Epidermal melanocyte (primary cell): ENCODE measurements at regions not wholly inside any gene's neighbourhood (a gene's known extent, or its start where the extent isn't known, plus 50 kb on each side); places are given as distances from the start of the nearest gene placed in this dataset.
"Not testable (repeated sequence)": the region's sequence is repeated elsewhere in the genome, so short reads cannot be mapped to it uniquely, and the experiment has no call there.

Experiments used
- DNase-seq: peaks from one replicate; pipeline ENCODE4 v3.0.0; 2011; ENCODE audit warnings: low spot score; ENCODE audit not compliant: insufficient read length

DNA sequence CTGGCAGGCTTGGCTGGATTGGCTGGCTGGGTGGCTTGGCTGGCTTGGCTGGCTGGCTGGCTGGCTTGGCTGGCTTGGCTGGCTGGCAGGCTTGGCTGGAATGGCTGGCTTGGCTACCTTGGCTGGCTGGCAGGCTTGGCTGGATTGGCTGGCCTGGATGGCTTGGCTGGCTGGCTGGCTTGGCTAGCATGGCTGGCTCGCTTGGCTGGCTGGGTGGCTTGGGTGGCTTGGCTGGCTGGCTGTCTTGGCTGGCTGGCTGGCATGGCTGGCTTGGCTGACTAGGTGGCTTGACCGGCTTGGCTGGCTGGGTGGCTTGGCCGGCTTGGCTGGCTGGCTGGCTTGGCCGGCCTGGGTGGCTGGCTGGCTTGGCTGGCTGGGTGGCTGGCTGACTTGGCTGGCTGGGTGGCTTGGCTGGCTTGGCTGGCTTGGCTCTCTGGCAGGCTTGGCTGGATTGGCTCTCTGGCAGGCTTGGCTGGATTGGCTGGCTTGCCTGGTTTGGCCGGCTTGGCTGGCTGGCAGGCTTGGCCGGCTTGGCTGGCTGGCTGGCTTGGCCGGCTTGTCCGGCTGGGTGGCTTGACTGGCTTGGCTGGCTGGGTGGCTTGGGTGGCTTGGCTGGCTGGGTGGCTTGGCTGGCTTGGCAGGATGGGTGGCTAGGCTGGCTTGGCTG lies 440.9 kb downstream of the GOLGA6L6 start:
- not testable (repeated sequence) for DNase-seq

DNA sequence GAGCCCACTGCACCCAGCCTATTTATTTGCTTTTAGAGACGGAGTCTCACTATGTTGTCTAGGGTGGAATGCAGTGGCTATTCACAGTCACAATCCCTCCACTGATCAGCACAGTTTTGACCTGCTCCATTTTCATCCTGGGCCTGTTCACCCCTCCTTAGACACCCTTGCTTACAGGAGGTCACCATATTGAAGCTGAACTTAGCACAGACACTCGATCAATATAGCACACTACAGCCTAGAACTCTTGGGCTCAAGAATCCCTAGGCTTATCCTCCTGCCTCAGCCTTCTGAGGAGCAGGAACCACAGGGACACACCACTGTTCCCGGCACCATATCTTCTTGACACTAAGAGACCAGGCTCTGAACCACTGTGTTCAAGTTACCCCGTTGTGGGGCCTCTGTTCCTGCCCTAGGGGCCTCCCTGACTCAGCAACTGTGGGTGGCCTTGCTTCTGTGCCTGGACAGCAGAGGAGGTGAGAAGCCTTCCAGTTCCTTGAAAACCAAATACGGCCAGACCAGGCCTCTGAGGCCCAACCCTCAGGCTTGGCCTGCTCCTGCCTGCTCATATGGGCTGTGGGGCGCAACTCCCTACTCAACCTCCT lies 445.8 kb downstream of the GOLGA6L6 start:
- not testable (repeated sequence) for DNase-seq

DNA sequence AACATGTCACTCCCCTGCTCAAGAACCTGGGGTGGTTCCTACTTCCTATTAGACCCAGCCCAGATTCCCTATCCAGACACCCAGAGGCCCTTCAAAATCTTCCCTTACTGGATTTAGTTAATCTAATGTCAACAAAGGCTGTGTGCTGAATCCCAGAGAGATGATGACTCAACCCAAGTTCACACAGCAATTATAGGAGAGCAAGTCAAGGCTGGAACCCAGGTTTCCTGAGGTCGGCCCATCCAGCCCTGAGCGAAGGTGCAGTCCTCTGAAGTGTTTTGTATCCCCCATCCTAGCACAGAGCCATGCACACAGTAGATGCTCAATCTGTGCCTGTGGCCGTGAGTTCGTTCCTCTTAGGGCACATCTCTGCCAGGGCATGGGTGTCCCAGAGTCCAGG lies 452.1 kb downstream of the GOLGA6L6 start:
- DNase-seq = not testable (repeated sequence)

DNA sequence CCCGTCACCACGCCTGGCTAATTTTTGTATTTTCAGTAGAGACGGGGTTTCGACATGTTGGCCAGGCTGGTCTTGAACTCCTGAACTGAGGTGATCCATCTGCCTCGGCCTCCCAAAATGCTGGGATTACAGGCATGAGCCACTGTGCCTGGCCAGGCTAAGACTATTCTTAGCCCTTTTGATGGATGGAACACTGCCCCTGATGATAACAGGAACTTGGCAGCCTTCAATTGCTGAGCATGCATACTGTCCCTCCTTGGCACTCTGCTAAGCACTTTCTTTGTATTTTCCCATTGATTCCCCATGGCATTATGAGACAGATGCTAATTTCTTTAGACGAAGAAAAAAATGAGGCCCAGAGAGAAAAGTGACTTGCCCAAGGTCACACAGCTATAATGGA lies 457.6 kb downstream of the GOLGA6L6 start:
- not testable (repeated sequence) for DNase-seq

DNA sequence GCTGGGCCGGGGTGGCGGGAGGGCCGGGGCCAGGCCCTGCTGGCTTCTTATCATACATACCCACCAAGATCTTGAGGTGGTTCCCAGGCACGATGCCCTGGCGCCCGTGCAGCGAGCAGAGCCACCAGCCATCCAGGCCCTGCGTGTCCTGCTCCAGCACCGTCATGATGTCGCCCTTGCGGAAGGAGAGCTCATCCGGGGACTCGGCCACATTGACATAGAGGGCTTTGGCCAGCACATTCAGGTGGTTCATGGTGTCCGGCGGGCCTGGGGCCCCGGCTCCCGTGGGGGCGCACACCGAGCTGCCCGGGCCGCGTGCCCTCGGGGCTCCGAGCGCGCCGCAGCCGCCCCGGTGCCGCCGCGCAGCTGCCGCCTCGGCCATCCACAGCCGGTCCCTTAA lies 467.5 kb downstream of the GOLGA6L6 start:
- DNase-seq = not testable (repeated sequence)

DNA sequence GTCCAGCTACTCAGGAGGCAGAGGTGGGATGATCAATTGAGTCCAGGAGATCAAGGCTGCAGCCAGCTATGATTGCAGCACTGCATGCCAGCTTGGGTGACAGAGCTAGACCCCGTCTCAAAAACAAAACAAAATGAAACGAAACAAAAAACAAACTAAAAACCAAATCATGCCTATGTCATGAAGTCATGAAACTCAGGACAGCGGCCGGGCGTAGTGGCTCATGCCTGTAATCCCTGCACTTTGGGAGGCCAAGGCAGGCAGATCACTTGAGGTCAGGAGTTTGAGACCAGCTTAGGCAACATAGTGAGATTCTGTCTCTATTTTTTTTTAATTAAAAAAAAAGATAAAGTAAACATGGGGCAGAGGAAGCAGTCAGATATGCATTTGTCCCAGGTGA lies 472.6 kb downstream of the GOLGA6L6 start:
- not testable (repeated sequence) for DNase-seq

DNA sequence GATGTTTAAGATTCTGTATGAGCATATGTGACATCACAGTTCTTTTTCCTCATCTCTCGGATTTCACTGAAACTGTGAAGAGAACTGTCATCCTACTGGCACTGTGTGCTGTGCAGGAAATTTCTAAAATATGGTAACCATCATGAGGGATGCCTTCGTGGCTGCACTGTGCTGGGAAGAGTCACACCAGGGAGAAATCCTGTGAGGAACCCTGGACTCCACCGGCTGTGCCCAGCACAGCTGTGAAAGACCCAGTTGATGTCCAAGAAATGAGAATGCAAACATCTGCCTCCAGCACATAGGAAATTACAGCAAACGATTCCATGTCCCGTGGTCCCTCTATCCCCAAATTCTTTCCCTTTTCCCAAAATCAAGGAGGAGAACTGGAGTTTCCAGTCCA lies 475.4 kb downstream of the GOLGA6L6 start:
- DNase-seq = not testable (repeated sequence)

DNA sequence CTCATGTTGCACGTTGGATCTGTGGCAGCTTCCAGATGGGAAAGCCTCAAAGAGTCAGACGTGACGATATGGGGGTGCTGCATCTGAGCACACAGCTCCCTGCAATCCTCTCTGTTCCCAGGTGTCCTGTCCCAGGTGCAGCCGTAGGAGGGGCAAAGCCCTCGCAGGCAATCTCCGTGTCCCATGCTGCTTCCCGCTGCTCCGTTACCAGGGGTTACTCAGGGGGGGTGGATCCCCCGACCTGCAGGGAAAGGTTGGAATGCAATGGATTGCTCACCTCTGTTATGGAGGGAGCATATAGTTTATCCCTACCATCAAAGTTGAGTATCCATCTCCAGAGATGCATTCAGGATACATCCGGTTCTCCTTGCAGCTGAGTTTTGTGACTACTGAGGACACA lies 476.1 kb downstream of the GOLGA6L6 start:
- not testable (repeated sequence) for DNase-seq

DNA sequence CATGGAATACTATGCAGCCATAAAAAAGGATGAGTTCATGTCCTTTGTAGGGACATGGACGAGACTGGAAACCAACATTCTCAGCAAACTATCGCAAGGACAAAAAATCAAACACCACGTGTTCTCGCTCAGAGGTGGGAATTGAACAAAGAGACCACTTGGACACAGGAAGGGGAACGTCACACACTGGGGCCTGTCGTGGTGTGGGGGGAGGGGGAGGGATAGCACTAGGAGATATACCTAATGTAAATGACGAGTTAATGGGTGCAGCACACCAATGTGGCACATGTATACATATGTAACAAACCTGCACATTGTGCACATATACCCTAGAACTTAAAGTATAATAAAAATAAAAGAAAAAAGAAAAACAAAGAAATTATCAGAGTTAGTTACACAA lies 478.4 kb downstream of the GOLGA6L6 start:
- not testable (repeated sequence) for DNase-seq

DNA sequence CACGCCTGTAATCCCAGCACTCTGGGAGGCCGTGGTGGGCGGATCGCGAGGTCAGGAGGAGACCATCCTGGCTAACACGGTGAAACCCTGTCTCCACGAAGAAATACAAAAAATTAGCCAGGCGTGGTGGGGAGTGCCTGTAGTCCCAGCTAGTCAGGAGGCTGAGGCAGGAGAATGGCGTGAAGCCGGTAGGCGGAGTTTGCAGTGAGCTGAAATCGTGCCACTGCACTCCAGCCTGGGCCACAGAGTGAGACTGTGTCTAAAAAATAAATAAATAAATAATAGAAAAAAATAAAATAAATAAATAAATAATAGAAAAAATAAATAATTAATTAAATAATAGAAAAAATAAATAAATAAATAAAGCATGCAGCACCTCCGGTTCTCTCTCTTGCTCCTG lies 480.8 kb downstream of the GOLGA6L6 start:
- DNase-seq = not testable (repeated sequence)

DNA sequence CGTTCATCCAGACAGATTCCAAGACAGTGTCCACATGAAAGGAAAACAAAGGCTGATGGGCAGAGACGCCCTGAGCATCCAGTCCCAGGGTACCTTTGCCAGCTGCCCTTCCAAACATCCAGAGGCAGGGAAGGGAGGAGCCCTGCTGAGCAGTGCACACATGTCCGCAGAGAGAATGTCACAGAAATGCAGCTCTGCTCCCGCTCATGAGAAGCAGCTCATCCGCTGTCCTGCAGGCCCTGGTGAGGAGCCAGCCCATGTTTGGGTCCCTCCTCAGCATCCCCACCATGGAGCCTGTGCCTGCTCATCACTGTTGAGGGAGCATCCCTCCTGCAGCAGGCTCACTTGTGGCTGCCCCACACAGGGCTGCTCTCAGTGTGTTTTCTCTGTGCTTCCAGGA lies 484.7 kb downstream of the GOLGA6L6 start:
- not testable (repeated sequence) for DNase-seq

DNA sequence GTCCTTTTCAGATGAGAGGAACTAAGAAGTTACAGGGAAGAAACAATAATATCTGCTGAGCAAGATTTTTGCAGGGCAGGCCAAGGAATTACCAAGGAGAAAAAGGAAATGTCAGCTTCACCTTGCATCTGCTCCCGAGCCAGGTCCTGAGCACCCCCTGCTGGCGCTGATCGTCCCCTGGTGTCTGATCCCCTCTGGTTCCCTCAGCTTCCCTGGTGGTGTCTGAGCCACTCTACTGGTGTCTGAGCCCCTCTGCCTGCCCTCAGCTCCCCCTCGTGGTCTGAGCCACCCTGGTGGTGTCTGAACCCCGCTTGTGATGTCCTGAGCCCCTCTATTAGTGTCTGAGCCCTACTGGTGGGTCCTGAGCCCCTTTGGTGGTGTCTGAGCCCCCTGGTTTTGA lies 485.7 kb downstream of the GOLGA6L6 start:
- not testable (repeated sequence) for DNase-seq

DNA sequence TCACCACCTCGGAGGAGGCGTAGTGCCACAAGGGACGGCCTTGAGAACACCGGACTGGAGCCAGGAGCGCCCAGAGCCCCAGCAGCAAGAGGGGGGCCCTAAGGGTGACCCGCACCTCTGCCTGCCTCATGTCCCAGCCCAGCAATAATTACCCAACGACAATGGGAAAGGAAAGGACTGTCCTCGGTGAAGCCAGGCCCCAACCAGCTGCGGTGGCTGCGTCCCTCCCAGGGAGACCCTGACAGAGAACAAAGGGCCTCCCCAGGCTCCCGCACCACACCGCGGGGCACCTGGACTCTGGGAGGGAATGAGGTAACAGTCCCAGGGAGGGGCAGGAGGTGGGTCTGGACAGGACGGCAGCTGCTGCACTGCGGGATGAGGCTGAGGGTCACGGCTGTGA lies 493.4 kb downstream of the GOLGA6L6 start:
- DNase-seq = not testable (repeated sequence)

DNA sequence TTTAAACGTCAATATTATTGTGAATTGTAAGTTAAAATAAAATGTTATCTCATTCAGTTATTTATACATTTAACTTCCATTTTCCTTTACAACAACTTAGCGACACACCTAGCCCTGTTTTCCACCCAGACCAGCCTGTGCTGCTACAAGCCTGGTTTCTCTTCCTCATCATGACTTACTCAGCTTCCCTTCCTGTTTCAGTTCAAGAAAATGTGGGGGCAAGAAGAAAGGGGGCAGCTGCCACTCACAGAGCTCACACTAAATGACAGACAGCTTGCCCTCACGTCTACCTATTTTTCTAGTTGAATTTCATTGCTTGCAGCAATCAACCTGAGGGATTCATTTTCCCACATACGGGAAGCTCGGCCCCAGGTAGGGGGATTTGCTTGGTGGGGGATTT lies 496.4 kb downstream of the GOLGA6L6 start:
- not testable (repeated sequence) for DNase-seq

DNA sequence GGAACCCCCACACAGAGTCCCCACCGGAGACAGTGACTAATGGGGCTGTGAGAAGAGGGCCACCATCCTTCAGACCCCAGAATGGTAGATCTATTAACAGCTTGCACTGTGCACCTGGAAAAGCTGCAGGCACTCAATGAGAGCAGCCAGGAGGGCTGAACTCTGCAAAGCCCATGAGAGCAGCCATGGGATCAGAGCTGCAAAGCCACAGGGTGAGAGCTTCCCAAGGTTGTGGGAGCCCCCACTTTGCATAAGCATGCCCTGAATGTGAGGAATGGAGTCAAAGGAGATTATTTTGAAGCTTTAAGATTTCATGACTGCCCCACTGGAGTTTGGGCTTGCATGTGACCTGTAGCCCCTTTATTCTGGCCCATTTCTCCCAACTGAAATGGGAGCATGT lies 500.9 kb downstream of the GOLGA6L6 start:
- not testable (repeated sequence) for DNase-seq

DNA sequence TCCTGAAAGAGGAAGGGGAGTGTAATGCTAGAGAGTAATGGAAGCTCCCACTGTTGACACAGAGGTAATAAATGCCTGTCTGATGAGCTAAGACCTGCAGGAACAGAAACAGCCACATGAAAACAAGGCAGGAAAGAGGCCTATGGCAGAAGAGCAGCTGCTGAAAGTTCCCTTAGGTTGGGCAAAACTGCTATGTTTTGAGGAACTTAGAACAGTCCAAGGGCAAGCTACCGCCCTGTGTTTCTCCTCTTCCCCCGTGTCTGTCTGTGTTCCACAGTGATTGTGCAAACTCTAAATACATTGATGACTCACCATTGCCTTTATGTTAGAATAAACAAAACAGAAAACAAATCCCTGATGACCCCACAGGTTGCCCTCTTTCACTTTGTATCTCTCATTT lies 516.6 kb downstream of the GOLGA6L6 start:
- DNase-seq = not testable (repeated sequence)

DNA sequence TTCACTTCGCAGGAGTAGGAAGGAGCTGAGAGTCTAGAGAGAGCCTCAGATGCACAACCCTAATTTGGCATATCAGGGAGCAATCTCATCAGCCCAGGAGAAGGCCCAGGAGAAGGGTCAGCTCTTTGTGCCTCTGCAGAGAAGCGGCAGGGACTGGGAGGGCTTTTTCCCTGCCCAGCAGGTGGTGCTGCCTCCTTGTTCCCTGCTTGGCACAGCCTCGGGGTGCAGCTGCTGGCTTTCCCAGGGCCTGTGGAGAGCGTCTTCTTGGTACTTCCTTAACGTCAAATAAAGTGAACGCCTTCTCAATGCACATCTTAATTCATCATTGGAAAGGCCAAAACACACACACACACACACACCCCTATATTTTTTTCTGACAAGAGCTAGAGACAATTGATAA lies 519.3 kb downstream of the GOLGA6L6 start:
- not testable (repeated sequence) for DNase-seq

DNA sequence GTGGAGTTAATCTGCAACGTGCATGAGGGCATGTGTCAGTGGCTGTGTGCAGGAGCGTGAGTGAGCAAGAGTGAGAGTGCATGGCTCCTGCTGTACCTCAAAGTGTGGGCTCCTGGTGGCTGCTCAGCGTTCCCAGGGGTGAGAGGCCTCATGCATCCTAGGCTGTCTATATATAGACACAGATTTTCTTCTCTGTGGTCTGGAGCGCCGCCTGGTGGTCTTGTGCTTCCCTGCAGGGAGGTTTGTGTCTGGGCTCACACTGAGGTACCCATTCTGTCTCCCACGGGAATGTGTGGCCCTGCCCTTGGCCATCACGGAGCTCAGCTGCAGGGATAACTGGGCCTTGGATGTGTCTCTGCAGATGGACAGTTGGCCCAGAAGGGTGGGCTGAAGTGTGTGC lies 520.2 kb downstream of the GOLGA6L6 start:
- DNase-seq = not testable (repeated sequence)

DNA sequence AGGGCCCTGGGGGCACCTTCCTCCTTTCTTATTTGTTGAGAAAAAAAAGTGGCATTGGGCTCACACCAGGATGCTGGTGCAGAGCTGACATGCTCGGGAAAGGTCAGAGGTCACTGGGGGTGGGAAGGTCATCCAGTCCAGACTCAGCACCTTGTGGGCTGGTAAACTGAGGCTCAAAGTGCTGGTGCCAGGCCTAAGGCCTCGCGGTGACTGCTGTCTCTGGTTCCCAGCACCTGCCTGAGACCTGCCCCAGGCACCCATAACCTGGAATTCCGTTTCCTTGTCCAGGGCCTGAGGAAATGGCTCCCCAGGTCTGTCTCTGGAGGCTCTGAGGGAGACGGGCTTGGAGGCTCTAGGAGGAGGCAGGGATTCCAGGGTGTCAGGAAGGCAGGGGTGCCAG lies 521.0 kb downstream of the GOLGA6L6 start:
- not testable (repeated sequence) for DNase-seq

DNA sequence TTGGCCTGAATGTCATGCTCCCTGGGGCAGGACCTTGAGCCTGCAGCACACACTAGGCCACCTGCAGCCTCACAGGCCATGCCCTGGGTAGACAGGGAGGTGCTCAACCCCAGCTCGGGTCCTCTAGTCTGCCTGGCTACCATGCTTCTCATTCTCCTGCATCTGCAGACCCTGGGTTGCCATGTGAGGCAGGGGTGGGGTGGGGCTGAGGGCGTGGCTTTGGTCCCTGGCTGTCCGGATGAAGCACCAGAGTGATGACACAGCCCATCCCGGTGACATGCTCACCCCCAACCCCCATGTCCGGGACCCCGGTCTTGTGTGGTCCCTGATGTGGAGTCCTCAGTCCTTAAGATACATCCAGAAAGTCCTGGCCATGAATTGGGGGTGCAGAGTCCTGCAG lies 521.8 kb downstream of the GOLGA6L6 start:
- DNase-seq = not testable (repeated sequence)

DNA sequence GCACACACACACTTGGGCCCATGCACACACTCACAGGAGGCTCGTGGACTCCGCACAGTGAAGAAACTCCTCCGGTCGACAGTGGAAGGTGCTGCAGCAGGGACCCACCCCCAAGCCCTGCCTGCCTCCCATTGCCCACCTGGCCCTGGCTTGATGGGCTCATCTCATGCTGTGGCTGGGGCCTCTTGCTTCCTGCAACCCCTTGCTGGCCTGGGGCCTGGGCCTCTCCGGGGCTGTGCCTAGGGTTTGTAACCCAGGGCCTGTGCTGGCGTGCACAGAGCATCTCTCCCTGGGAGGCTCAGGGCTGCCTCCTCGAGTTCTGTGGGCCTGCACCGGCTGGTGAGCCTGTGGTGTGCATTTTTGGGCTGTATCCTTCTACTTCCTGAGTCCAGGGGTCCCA lies 524.0 kb downstream of the GOLGA6L6 start:
- not testable (repeated sequence) for DNase-seq

DNA sequence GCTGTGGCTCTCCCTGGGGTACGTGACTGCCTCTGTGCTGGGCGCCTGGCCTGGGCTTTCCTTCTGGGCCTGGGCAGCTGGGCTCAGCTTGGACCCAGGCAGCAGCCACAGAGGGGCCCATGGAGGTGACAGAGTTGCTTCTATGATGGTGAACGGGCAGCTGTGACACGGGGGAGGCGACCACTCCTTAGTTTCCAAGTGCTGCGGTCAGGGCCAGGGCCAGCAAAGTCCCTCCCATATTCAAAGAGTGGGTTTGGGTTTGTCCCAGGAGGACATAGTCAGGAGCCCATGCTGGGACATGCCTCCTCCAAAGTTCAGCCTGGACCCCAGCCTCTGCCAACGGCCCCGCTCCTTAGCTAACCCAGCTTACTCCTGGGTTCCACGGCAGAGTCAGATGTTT lies 524.7 kb downstream of the GOLGA6L6 start:
- not testable (repeated sequence) for DNase-seq

DNA sequence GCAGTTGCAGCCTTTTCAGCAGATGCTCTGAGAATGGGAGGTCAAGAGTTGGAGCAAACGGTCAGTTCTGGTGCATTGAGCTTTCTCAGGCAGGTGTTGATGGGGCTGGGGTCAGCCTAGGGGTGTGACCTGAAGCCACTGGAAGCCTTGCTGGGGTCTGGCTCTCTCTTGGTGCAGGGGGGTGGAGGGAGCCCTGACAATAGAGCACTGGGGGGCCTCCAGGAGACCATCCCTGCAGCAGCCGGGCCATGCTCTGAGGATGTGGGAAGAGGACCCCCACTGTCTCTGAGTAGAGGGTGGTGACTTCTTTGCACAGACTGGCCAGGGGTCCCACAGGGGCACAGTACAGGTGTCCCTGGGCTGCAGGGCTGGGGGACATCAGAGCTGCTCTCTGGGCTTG lies 528.8 kb downstream of the GOLGA6L6 start:
- not testable (repeated sequence) for DNase-seq
